Neural cell (in vitro differentiated cells): ENCODE measurements at regions not wholly inside any gene's neighbourhood (a gene's known extent, or its start where the extent isn't known, plus 50 kb on each side); places are given as distances from the start of the nearest gene placed in this dataset.

ENCODE experiments used
- CTCF ChIP-seq: fragments of 450-650 bp; IDR thresholded peaks from 2 replicates; pipeline ENCODE4 v1.5.1; 2014; ENCODE audit warnings: antibody characterized with exemption, mild to moderate bottlenecking, moderate library complexity; ENCODE audit not compliant: poor library complexity, severe bottlenecking
- EP300 ChIP-seq: fragments of 450-650 bp; conservative IDR thresholded peaks from 2 replicates; pipeline ENCODE4 v1.6.1; 2014; ENCODE audit warnings: antibody characterized with exemption, mild to moderate bottlenecking, moderate library complexity; ENCODE audit not compliant: poor library complexity, severe bottlenecking
- EZH2 ChIP-seq: fragments of 200-600, 300-800 bp; shearing (Covaris generic), sonication (generic); IDR thresholded peaks from 2 replicates; pipeline ENCODE4 v1.6.1; 2014; ENCODE audit warnings: antibody characterized with exemption, low read length, borderline replicate concordance, mild to moderate bottlenecking; ENCODE audit not compliant: insufficient read depth, poor library complexity, severe bottlenecking
- MXI1 ChIP-seq: fragments of 450-650 bp; conservative IDR thresholded peaks from 2 replicates; pipeline ENCODE4 v1.6.1; 2014; ENCODE audit warnings: antibody characterized with exemption, mild to moderate bottlenecking; ENCODE audit not compliant: poor library complexity, severe bottlenecking
- POLR2AphosphoS5 ChIP-seq: IDR thresholded peaks from 2 replicates; pipeline ENCODE4 v1.6.1; 2012
- RAD21 ChIP-seq: fragments of 450-650 bp; conservative IDR thresholded peaks from 2 replicates; pipeline ENCODE4 v1.6.1; 2014; ENCODE audit warnings: antibody characterized with exemption, mild to moderate bottlenecking, moderate library complexity
- REST ChIP-seq: IDR thresholded peaks from 2 replicates; pipeline ENCODE4 v1.6.1; 2012; ENCODE audit warnings: borderline replicate concordance
- SMC3 ChIP-seq: fragments of 450-650 bp; conservative IDR thresholded peaks from 2 replicates; pipeline ENCODE4 v1.6.1; 2014; ENCODE audit warnings: antibody characterized with exemption, mild to moderate bottlenecking, moderate library complexity; ENCODE audit not compliant: poor library complexity
- TAF1 ChIP-seq: IDR thresholded peaks from 2 replicates; pipeline ENCODE4 v1.6.1; 2012; ENCODE audit warnings: low read depth

- no peak for TF ChIP-seq CTCF
- TF ChIP-seq REST: no peak
- no peak for TF ChIP-seq EZH2
- TF ChIP-seq EP300: no peak
- TF ChIP-seq POLR2AphosphoS5: no peak
- TF ChIP-seq TAF1: no peak
- TF ChIP-seq MXI1: no peak
- no peak for TF ChIP-seq RAD21
- no peak for TF ChIP-seq SMC3
Measured at GRCh38 chr20:54891907-54892306, 416.5 kb downstream of the DOK5 start.
